Ectodermal cell (in vitro differentiated cells): ENCODE measurements at regions not wholly inside any gene's neighbourhood (a gene's known extent, or its start where the extent isn't known, plus 50 kb on each side); places are given as distances from the start of the nearest gene placed in this dataset.

Source experiments
- H3K27ac ChIP-seq: 2 replicates; pipeline ENCODE4 v1.7.0; 2013; ENCODE audit warnings: mild to moderate bottlenecking, low read depth, low read length; ENCODE audit not compliant: insufficient read depth, poor library complexity, severe bottlenecking
- H3K27me3 ChIP-seq: 2 replicates; pipeline ENCODE4 v1.7.0; 2013; ENCODE audit warnings: mild to moderate bottlenecking, low read length; ENCODE audit not compliant: insufficient read depth, control insufficient read depth, poor library complexity, severe bottlenecking
- H3K36me3 ChIP-seq: one replicate; pipeline ENCODE4 v1.7.0; 2013; ENCODE audit warnings: low read length; ENCODE audit not compliant: control insufficient read depth, insufficient read depth
- H3K4me1 ChIP-seq: one replicate; pipeline ENCODE4 v1.7.0; 2013; ENCODE audit warnings: low read length; ENCODE audit not compliant: control insufficient read depth, insufficient read depth
- H3K4me3 ChIP-seq: 2 replicates; pipeline ENCODE4 v1.7.0; 2013; ENCODE audit warnings: low read depth, low read length, control low read depth; ENCODE audit not compliant: insufficient read depth
- H3K9me3 ChIP-seq: 2 replicates; pipeline ENCODE4 v1.7.0; 2013; ENCODE audit warnings: mild to moderate bottlenecking, low read length, moderate library complexity; ENCODE audit not compliant: control insufficient read depth
- WGBS, 2 experiments: methylation state at CpG; one replicate each; pipeline ENCODE4 v1.1.7; 2013; ENCODE audit warnings: missing lambda C conversion rate in 2 of 2; 5-methylcytosine and 5-hydroxymethylcytosine counted together

GRCh38 chr3:63089007-63089750 lies 188.9 kb upstream of the SYNPR start:
- Histone ChIP-seq H3K36me3 (no peaks in the 10 kb centered on the region), H3K27ac (no peak overlapping the region), H3K4me3 (no peak overlapping the region), H3K4me1 (no peaks in the 10 kb centered on the region), H3K27me3 (no peaks in the 10 kb centered on the region), H3K9me3 (no peaks in the 10 kb centered on the region)
- WGBS, 2 experiments, result 90 to 91% methylated on average over 6 of the region's 6 CpGs

- no peak overlapping the region for H3K4me3 ChIP-seq
- no peaks in the 10 kb centered on the region for H3K27me3 ChIP-seq
- no peaks in the 10 kb centered on the region for H3K36me3 ChIP-seq
- 27 to 41% methylated on average over 1 of the region's 1 CpG for WGBS, 2 experiments
- H3K9me3 ChIP-seq, result no peaks in the 10 kb centered on the region
- H3K27ac ChIP-seq, result no peak overlapping the region
- H3K4me1 ChIP-seq, result no peaks in the 10 kb centered on the region
Observed at GRCh38 chr3:63089751-63090132, 188.4 kb upstream of the SYNPR start.

DNA sequence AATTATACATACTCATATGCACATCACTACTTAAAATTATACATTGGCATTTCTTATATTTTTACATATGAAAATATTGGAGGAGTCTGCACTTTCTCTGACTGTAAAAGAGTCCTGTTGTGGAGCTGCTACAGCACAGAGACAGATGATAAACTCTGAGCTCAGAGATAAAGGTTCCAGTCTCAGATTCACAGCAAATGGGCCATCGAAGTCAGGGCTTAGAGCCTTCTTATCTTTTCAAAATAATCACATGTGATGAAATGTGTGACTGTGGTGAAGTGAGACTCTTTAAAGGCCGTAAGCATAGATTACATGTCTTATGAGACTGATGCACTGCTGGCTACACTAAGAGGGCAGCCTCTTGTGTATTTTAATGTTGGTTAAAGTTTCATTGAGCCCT lies 187.5 kb upstream of the SYNPR start:
- Histone ChIP-seq H3K27ac (no peak overlapping the region), H3K4me1 (no peaks in the 10 kb centered on the region), H3K27me3 (no peaks in the 10 kb centered on the region), H3K9me3 (no peaks in the 10 kb centered on the region), H3K36me3 (no peaks in the 10 kb centered on the region), H3K4me3 (no peak overlapping the region)
- 88% methylated on average over 2 of the region's 2 CpGs for WGBS, 2 experiments

GRCh38 chr3:63092515-63092914 lies 185.6 kb upstream of the SYNPR start:
- no peak overlapping the region for H3K4me3 ChIP-seq
- 31 to 36% methylated on average over 4 to 5 of the region's 5 CpGs for WGBS, 2 experiments
- H3K27me3 ChIP-seq, result no peaks in the 10 kb centered on the region
- no peaks in the 10 kb centered on the region for H3K4me1 ChIP-seq
- H3K9me3 ChIP-seq, result no peaks in the 10 kb centered on the region
- no peaks in the 10 kb centered on the region for H3K36me3 ChIP-seq
- H3K27ac ChIP-seq, result no peak overlapping the region

DNA sequence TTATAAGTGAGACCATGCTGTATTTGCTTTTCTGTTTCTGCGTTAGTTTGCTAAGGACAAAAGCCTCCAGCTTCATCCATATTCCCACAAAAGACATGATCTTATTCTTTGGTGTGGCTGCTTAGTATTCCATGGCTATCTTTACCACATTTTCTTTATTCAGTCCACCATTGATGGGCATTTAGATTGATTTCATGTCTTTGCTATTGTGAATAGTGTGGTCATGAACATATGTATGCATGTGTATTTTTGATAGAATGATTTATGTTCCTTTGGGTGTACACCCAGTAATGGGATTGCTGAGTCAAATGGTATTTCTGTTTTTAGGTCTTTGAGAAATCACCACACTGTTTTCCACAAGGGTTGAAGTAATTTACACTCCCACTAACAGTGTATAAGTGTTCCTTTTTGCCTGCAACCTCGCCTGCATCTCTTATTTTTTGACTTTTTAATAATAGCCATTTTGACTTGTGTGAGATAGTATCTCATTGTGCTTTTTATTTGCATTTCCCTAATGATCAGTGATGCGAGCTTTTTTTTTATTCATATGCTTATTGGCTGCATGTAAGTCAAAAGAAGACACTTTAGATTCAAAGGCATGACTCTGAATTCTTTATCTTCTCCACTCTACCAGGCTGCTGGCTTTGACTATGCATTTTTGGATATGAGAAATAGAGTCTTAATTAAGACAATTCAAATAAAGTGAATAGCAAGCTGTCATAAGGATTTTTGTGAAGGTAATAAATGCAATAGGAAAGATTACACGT lies 183.3 kb upstream of the SYNPR start:
- 89 to 100% methylated on average over 3 to 4 of the region's 4 CpGs for WGBS, 2 experiments

DNA sequence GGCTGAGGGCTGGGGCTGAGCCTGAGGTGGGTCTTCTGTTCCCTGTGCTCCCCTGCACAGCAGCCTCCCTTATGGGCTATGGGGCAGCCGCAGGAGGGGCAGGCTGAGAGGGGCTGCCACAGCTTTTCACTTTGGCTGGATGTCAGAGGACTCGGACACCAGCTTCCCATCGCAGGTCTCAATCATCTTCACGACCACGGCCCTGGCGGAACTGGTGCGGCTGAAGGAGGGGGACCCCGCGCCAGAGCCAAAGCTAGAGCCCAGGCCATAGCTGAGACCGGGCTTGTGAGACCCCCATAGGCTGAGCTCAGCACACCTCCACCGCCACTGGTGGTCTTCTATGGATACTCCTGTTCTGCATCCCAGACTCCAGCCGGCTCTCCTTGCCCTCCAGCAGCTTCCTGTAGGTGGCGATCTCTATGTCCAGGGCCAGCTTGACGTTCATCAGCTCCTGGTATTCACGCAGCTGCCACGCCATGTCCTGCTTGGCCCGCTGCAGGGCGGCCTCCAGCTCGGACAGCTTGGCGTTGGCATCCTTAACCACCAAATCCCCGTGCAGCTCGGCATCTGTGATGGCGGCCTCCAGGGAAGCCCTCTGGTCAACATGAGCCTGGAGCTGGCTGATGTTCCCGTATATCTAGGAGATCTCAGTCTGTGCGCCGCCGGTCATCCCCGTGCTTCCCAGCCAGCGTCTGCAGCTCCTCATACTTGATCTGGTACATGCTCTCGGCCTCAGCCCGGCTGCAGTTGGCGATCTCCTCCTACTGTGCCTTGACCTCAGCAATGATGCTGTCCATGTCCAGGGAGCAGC lies 181.7 kb upstream of the SYNPR start:
- H3K27me3 ChIP-seq, result no peaks in the 10 kb centered on the region
- no peak overlapping the region for H3K27ac ChIP-seq
- 92 to 93% methylated on average over 32 of the region's 32 CpGs for WGBS, 2 experiments
- no peaks in the 10 kb centered on the region for H3K36me3 ChIP-seq
- H3K9me3 ChIP-seq, result no peaks in the 10 kb centered on the region
- no peaks in the 10 kb centered on the region for H3K4me1 ChIP-seq
- no peak overlapping the region for H3K4me3 ChIP-seq

More for the DNA sequence above, 183.3 kb upstream of the SYNPR start:
- H3K27me3 ChIP-seq, result no peaks in the 10 kb centered on the region
- H3K4me1 ChIP-seq, result no peaks in the 10 kb centered on the region
- no peaks in the 10 kb centered on the region for H3K36me3 ChIP-seq
- H3K9me3 ChIP-seq, result no peaks in the 10 kb centered on the region
- no peak overlapping the region for H3K4me3 ChIP-seq
- H3K27ac ChIP-seq, result no peak overlapping the region

GRCh38 chr3:63097396-63097795 lies 180.7 kb upstream of the SYNPR start:
- Histone ChIP-seq H3K4me1 (no peaks in the 10 kb centered on the region), H3K36me3 (no peaks in the 10 kb centered on the region), H3K27ac (no peak overlapping the region), H3K9me3 (no peaks in the 10 kb centered on the region), H3K4me3 (no peak overlapping the region), H3K27me3 (no peaks in the 10 kb centered on the region)
- WGBS, 2 experiments, result 95 to 96% methylated on average over 11 of the region's 11 CpGs

DNA sequence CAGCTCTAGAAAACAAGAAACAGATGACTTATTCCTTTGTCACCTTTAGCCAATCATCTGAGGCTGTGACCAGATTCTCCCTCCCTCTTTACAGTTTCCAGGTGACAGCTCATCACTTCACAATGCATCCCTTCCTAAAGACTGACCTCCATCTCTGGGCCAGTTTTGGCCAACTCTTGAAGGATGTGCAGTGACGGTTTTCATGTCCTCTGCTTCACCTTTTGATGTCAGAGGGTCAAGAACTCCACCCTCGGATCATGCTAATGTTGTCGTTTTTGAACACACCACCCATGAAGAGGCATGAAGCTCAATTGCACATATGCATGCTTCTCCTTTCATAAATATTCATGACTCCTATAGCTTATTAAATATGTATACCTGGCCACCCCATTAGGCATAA lies 161.2 kb upstream of the SYNPR start:
- Histone ChIP-seq H3K27ac (no peak overlapping the region), H3K27me3 (no peaks in the 10 kb centered on the region), H3K4me1 (no peaks in the 10 kb centered on the region), H3K9me3 (no peaks in the 10 kb centered on the region), H3K4me3 (no peak overlapping the region), H3K36me3 (no peaks in the 10 kb centered on the region)
- 90 to 94% methylated on average over 3 of the region's 3 CpGs for WGBS, 2 experiments

DNA sequence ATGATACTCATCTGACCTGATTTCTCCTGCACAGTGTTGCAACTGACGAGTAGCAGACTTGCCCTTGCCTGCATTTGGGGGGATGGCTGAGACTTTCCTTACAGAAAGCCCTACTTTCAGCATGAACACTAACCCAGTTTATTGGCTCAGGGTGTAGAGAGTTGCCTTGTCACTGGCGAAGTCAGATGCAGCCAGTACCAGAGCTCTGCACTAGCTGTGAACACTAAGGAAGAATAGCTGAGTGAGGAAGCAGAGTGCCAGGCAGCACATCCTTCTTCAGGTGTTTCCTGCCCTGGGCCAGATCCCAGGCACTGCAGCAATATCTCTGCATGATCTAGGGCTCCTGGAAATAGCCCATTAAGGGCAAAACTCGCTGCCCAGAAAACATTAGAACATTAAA lies 154.0 kb upstream of the SYNPR start:
- no peak overlapping the region for H3K4me3 ChIP-seq
- no peaks in the 10 kb centered on the region for H3K9me3 ChIP-seq
- no peaks in the 10 kb centered on the region for H3K36me3 ChIP-seq
- H3K27me3 ChIP-seq, result no peaks in the 10 kb centered on the region
- H3K4me1 ChIP-seq, result no peaks in the 10 kb centered on the region
- 91 to 95% methylated on average over 3 of the region's 3 CpGs for WGBS, 2 experiments
- no peak overlapping the region for H3K27ac ChIP-seq

DNA sequence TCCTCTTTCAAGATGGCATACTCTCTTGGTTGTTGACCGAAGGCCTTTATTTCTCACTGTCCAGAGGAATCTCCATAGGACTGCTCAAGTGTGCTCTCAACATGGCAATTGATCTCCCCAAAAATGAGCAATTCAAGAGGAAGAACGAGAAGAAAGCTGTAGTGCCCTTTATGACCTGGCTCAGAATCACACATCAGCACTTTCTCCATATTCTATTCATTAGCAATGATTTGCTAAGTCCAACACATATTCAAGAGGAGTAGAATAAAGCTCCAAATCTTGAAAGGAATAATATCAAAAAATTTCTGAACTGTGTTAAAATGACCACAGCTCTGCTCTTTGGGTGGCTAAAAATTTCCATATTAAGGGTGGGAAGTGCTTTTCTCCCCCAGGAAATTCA lies 151.6 kb upstream of the SYNPR start:
- Histone ChIP-seq H3K27me3 (no peaks in the 10 kb centered on the region), H3K4me3 (no peak overlapping the region), H3K27ac (no peak overlapping the region), H3K36me3 (no peaks in the 10 kb centered on the region), H3K4me1 (peaks cover 13% of the 10 kb centered on the region), H3K9me3 (no peaks in the 10 kb centered on the region)
- WGBS, 2 experiments, result 93 to 94% methylated on average over 2 of the region's 2 CpGs
